ENCODE measurements at regions not wholly inside any gene's neighbourhood (a gene's known extent, or its start where the extent isn't known, plus 50 kb on each side); places are given as distances from the start of the nearest gene placed in this dataset.

GRCh38 chr2:23132000-23132399 is 253.0 kb upstream of the KLHL29 start:
- intact Hi-C loops (cut with micrococcal nuclease), result no loop called here
- Histone ChIP-seq H3K9me3 (ENCODE audit: control insufficient read depth in 1 of 2, insufficient read depth in 1 of 2, low read depth in 1 of 2, low read length in 2 of 2) (no peaks in the 10 kb centered on the region), H3K27ac (ENCODE audit: low read depth, low read length) (no peak overlapping the region), H3K27me3 (ENCODE audit: insufficient read depth, low read length) (peaks cover 6% of the 10 kb centered on the region), H3K4me2 (ENCODE audit: low read length) (no peak overlapping the region), H3K36me3 (ENCODE audit: control insufficient read depth in 1 of 2, insufficient read depth in 2 of 2, low read length in 2 of 2) (no peaks in the 10 kb centered on the region), H3K9me2 (ENCODE audit: insufficient read depth) (no peaks in the 10 kb centered on the region), H3K4me3 (replicated peaks in 1 of 2; ENCODE audit: low read depth in 1 of 2, low read length in 2 of 2) (no peak overlapping the region), H3K4me1 (ENCODE audit: control insufficient read depth in 1 of 2, insufficient read depth in 2 of 2, low read length in 2 of 2) (no peaks in the 10 kb centered on the region), H2AFZ (ENCODE audit: low read depth, low read length, poor library complexity, severe bottlenecking) (no peak overlapping the region), H3K9ac (ENCODE audit: low read length) (no peak overlapping the region), H4K20me1 (ENCODE audit: insufficient read depth) (no peaks in the 10 kb centered on the region), H3K79me2 (ENCODE audit: insufficient read depth, low read length) (no peaks in the 10 kb centered on the region)
- POLR2A ChIA-PET, result no interaction called here
- no TSS peak for BruUV-seq (replicated peaks)
- TF ChIP-seq JUND (IDR thresholded peaks at IDR 0.05) (no peak), EZH2phosphoT487 (IDR thresholded peaks at IDR 0.05; ENCODE audit: borderline replicate concordance) (no peak), SRF (IDR thresholded peaks at IDR 0.05; ENCODE audit: low read depth) (no peak), REST (IDR thresholded peaks at IDR 0.05; ENCODE audit: low read depth) (no peak), POLR2AphosphoS5 (IDR thresholded peaks at IDR 0.05; ENCODE audit: low read depth, low read length) (no peak)
- CTCF ChIA-PET, result no interaction called here
- DNase-seq (ENCODE audit: low read depth, low spot score) (no peak), ATAC-seq (no peak)
- RAD21 ChIA-PET (ENCODE audit: low non-redundant PET in 1 of 2, low total read pairs in 2 of 2, uncharacterized antibody in 2 of 2, unreplicated experiment in 2 of 2), result no interaction called here

- Histone ChIP-seq H3K27me3 (ENCODE audit: insufficient read depth, low read length) (peaks cover 3% of the 10 kb centered on the region), H3K9ac (ENCODE audit: low read length) (no peak overlapping the region), H3K9me2 (ENCODE audit: insufficient read depth) (no peaks in the 10 kb centered on the region), H3K4me2 (ENCODE audit: low read length) (no peak overlapping the region), H3K79me2 (ENCODE audit: insufficient read depth, low read length) (no peaks in the 10 kb centered on the region), H3K27ac (ENCODE audit: low read depth, low read length) (no peak overlapping the region), H2AFZ (ENCODE audit: low read depth, low read length, poor library complexity, severe bottlenecking) (no peak overlapping the region), H3K36me3 (ENCODE audit: control insufficient read depth in 1 of 2, insufficient read depth in 2 of 2, low read length in 2 of 2) (no peaks in the 10 kb centered on the region), H4K20me1 (ENCODE audit: insufficient read depth) (no peaks in the 10 kb centered on the region), H3K9me3 (ENCODE audit: control insufficient read depth in 1 of 2, insufficient read depth in 1 of 2, low read depth in 1 of 2, low read length in 2 of 2) (no peaks in the 10 kb centered on the region), H3K4me1 (ENCODE audit: control insufficient read depth in 1 of 2, insufficient read depth in 2 of 2, low read length in 2 of 2) (no peaks in the 10 kb centered on the region), H3K4me3 (replicated peaks in 1 of 2; ENCODE audit: low read depth in 1 of 2, low read length in 2 of 2) (no peak overlapping the region)
- no TSS peak for BruUV-seq (replicated peaks)
- RAD21 ChIA-PET (ENCODE audit: low non-redundant PET in 1 of 2, low total read pairs in 2 of 2, uncharacterized antibody in 2 of 2, unreplicated experiment in 2 of 2), result no interaction called here
- no peak for DNase-seq (ENCODE audit: low read depth, low spot score)
- no peak for ATAC-seq
- CTCF ChIA-PET, result no interaction called here
- POLR2A ChIA-PET, result no interaction called here
- intact Hi-C loops (cut with micrococcal nuclease), result no loop called here
- TF ChIP-seq RAD21 (IDR thresholded peaks at IDR 0.05; ENCODE audit: low read depth) (no peak), JUND (IDR thresholded peaks at IDR 0.05) (no peak), POLR2AphosphoS5 (IDR thresholded peaks at IDR 0.05; ENCODE audit: low read depth, low read length) (no peak), EZH2phosphoT487 (IDR thresholded peaks at IDR 0.05; ENCODE audit: borderline replicate concordance) (no peak), FOSL1 (IDR thresholded peaks at IDR 0.05; ENCODE audit: low read depth) (no peak), TCF7L2 (IDR thresholded peaks at IDR 0.05; ENCODE audit: borderline replicate concordance, extremely low read depth, insufficient read depth, insufficient read length) (no peak), ZNF274 (IDR thresholded peaks at IDR 0.05; ENCODE audit: low read depth, low read length) (no peak), POLR2A (IDR thresholded peaks at IDR 0.05; ENCODE audit: borderline replicate concordance, extremely low read depth, insufficient read depth, insufficient read length) (no peak), MAX (IDR thresholded peaks at IDR 0.05) (no peak), CBX3 (IDR thresholded peaks at IDR 0.05; ENCODE audit: low read depth) (no peak), ATF3 (IDR thresholded peaks at IDR 0.05) (no peak), SP1 (IDR thresholded peaks at IDR 0.05; ENCODE audit: low read depth) (no peak), EZH2 (IDR thresholded peaks at IDR 0.05) (no peak), SRF (IDR thresholded peaks at IDR 0.05; ENCODE audit: low read depth) (no peak), ZFX (IDR thresholded peaks at IDR 0.05) (no peak)
These were observed 252.0 kb upstream of the KLHL29 start for GRCh38 chr2:23132823-23133595.
